GM23338 (cell line): ENCODE measurements at regions not wholly inside any gene's neighbourhood (a gene's known extent, or its start where the extent isn't known, plus 50 kb on each side); places are given as distances from the start of the nearest gene placed in this dataset.

Experiments used
- ATAC-seq: fragments of 200-7000 bp; cut with Tn5 transposase; 3 replicates; pipeline ENCODE4 v1.9.1; 2020
- DNase-seq: peaks from one replicate; pipeline ENCODE4 v3.0.0-alpha.2; 2015; ENCODE audit warnings: low spot score
- H2AFZ ChIP-seq: fragments of 200-600 bp; sonication (generic); 2 replicates; pipeline ENCODE4 v1.8.0; 2016; ENCODE audit warnings: antibody characterized with exemption, mild to moderate bottlenecking, moderate library complexity
- H3F3A ChIP-seq: fragments of 200-600 bp; sonication (generic); replicated peaks from 2 replicates; pipeline ENCODE4 v1.8.0; 2017; ENCODE audit warnings: antibody characterized with exemption, mixed run types, low read depth
- H3K27ac ChIP-seq: fragments of 200-600 bp; sonication (generic); 2 replicates; pipeline ENCODE4 v1.6.1; 2016; ENCODE audit warnings: low read depth
- H3K27me3 ChIP-seq: fragments of 200-600 bp; sonication (generic); 2 replicates; pipeline ENCODE4 v1.8.0; 2016; ENCODE audit warnings: mild to moderate bottlenecking, mixed run types, moderate library complexity; ENCODE audit not compliant: insufficient read depth
- H3K36me3 ChIP-seq: fragments of 200-600 bp; sonication (generic); 2 replicates; pipeline ENCODE4 v1.8.0; 2016; ENCODE audit warnings: mild to moderate bottlenecking; ENCODE audit not compliant: insufficient read depth
- H3K4me1 ChIP-seq: fragments of 200-600 bp; sonication (generic); 2 replicates; pipeline ENCODE4 v1.8.0; 2016; ENCODE audit warnings: mild to moderate bottlenecking, moderate library complexity; ENCODE audit not compliant: insufficient read depth
- H3K4me2 ChIP-seq: fragments of 200-600 bp; sonication (generic); 2 replicates; pipeline ENCODE4 v1.7.1; 2017; ENCODE audit warnings: mixed run types
- H3K4me3 ChIP-seq: fragments of 200-600 bp; sonication (generic); 2 replicates; pipeline ENCODE4 v1.6.1; 2016; ENCODE audit warnings: mixed run types
- H3K79me2 ChIP-seq: fragments of 200-600 bp; sonication (generic); replicated peaks from 2 replicates; pipeline ENCODE4 v1.8.0; 2017; ENCODE audit warnings: mild to moderate bottlenecking; ENCODE audit not compliant: insufficient read depth
- H3K9me2 ChIP-seq: fragments of 200-600 bp; sonication (generic); 2 replicates; pipeline ENCODE4 v1.8.0; 2017; ENCODE audit not compliant: insufficient read depth
- H4K20me1 ChIP-seq: fragments of 200-600 bp; sonication (generic); replicated peaks from 2 replicates; pipeline ENCODE4 v1.8.0; 2017; ENCODE audit warnings: mild to moderate bottlenecking; ENCODE audit not compliant: insufficient read depth
- H3K27ac Mint-ChIP-seq: 2 replicates; pipeline ENCODE4 v1.8.0; 2020; ENCODE audit warnings: inconsistent platforms, mild to moderate bottlenecking, moderate library complexity, mixed read lengths
- H3K27me3 Mint-ChIP-seq: 3 replicates; pipeline ENCODE4 v1.8.0; 2022; ENCODE audit warnings: low read depth, mild to moderate bottlenecking, moderate library complexity, mixed read lengths, inconsistent platforms; ENCODE audit not compliant: insufficient read depth, poor library complexity
- H3K36me3 Mint-ChIP-seq: 3 replicates; pipeline ENCODE4 v1.8.0; 2021; ENCODE audit warnings: low read depth, mild to moderate bottlenecking, inconsistent platforms, moderate library complexity, mixed read lengths
- H3K4me1 Mint-ChIP-seq: 3 replicates; pipeline ENCODE4 v1.8.0; 2020; ENCODE audit warnings: mild to moderate bottlenecking, inconsistent platforms, mixed read lengths
- H3K4me3 Mint-ChIP-seq: 3 replicates; pipeline ENCODE4 v1.8.0; 2021; ENCODE audit warnings: moderate library complexity, mild to moderate bottlenecking, inconsistent platforms, mixed read lengths
- H3K9me3 Mint-ChIP-seq: 3 replicates; pipeline ENCODE4 v1.8.0; 2020; ENCODE audit warnings: moderate library complexity, mild to moderate bottlenecking, inconsistent platforms, mixed read lengths
- CREB1 ChIP-seq: fragments of 250-450 bp; sonication (Bioruptor Pico); IDR thresholded peaks from 2 replicates; pipeline ENCODE4 v1.5.0; 2020; ENCODE audit warnings: low read depth, mild to moderate bottlenecking, moderate library complexity
- ETS1 ChIP-seq: IDR thresholded peaks from 2 replicates; pipeline ENCODE4 v1.6.1; 2016; ENCODE audit warnings: antibody characterized with exemption
- EZH2 ChIP-seq: fragments of 200-600 bp; sonication (generic); IDR thresholded peaks from one replicate; pipeline ENCODE4 v1.8.0; 2017; ENCODE audit warnings: antibody characterized with exemption, mild to moderate bottlenecking, low read depth; ENCODE audit not compliant: unreplicated experiment
- EZH2phosphoT487 ChIP-seq: fragments of 200-600 bp; sonication (generic); IDR thresholded peaks from one replicate; pipeline ENCODE4 v1.8.1; 2018; ENCODE audit warnings: antibody characterized with exemption; ENCODE audit not compliant: unreplicated experiment
- JUNB ChIP-seq: IDR thresholded peaks from one replicate; pipeline ENCODE4 v1.6.1; 2016; ENCODE audit warnings: antibody characterized with exemption; ENCODE audit not compliant: unreplicated experiment
- NANOG ChIP-seq: IDR thresholded peaks from 2 replicates; pipeline ENCODE4 v1.6.1; 2016; ENCODE audit warnings: antibody characterized with exemption, borderline replicate concordance
- POLR2AphosphoS5 ChIP-seq: IDR thresholded peaks from 2 replicates; pipeline ENCODE4 v1.6.1; 2016; ENCODE audit warnings: antibody characterized with exemption, low read depth
- REST ChIP-seq: IDR thresholded peaks from one replicate; pipeline ENCODE4 v1.6.1; 2018; ENCODE audit warnings: antibody characterized with exemption; ENCODE audit not compliant: unreplicated experiment
- STAT1 ChIP-seq: IDR thresholded peaks from one replicate; pipeline ENCODE4 v1.6.1; 2016; ENCODE audit warnings: antibody characterized with exemption; ENCODE audit not compliant: unreplicated experiment
- ZNF114 ChIP-seq: fragments of 250-450 bp; sonication (Bioruptor Pico); IDR thresholded peaks from 2 replicates; pipeline ENCODE4 v1.5.0; 2020; ENCODE audit warnings: mild to moderate bottlenecking, moderate library complexity
- ZNF331 ChIP-seq: fragments of 250-450 bp; sonication (Bioruptor Pico); IDR thresholded peaks from 2 replicates; pipeline ENCODE4 v1.5.0; 2020; ENCODE audit warnings: low read depth, mild to moderate bottlenecking, moderate library complexity
- TF ChIP-seq, protein P1 (sequence below): fragments of 250-450 bp; sonication (Bioruptor Pico); IDR thresholded peaks from 2 replicates; pipeline ENCODE4 v1.5.0; 2020; ENCODE audit warnings: mild to moderate bottlenecking, moderate library complexity
- TF ChIP-seq, protein P2 (sequence below), 2 experiments: fragments of 200-600 bp in 1 of 2; sonication (generic) in 1 of 2; conservative IDR thresholded peaks; 2 replicates each; pipeline versions ENCODE4 v1.5.1 to v1.6.1; 2016 to 2017; ENCODE audit warnings: antibody characterized with exemption in 2 of 2, low read depth in 2 of 2, mild to moderate bottlenecking in 2 of 2, moderate library complexity in 1 of 2

- H3K4me1 Mint-ChIP-seq = peaks cover 17% of the 10 kb centered on the region
- Histone ChIP-seq H4K20me1 (no peaks in the 10 kb centered on the region), H2AFZ (no peak overlapping the region), H3K27ac (no peak overlapping the region), H3K4me3 (no peak overlapping the region), H3K4me1 (no peaks in the 10 kb centered on the region; the same call in 1 of the 2 replicates), H3K4me2 (no peak overlapping the region), H3K79me2 (no peaks in the 10 kb centered on the region), H3K36me3 (no peaks in the 10 kb centered on the region), H3K27me3 (no peaks in the 10 kb centered on the region), H3F3A (no peaks in the 10 kb centered on the region), H3K9me2 (no peaks in the 10 kb centered on the region)
- peaks cover 8% of the 10 kb centered on the region for H3K36me3 Mint-ChIP-seq
- TF ChIP-seq, protein P1, sequence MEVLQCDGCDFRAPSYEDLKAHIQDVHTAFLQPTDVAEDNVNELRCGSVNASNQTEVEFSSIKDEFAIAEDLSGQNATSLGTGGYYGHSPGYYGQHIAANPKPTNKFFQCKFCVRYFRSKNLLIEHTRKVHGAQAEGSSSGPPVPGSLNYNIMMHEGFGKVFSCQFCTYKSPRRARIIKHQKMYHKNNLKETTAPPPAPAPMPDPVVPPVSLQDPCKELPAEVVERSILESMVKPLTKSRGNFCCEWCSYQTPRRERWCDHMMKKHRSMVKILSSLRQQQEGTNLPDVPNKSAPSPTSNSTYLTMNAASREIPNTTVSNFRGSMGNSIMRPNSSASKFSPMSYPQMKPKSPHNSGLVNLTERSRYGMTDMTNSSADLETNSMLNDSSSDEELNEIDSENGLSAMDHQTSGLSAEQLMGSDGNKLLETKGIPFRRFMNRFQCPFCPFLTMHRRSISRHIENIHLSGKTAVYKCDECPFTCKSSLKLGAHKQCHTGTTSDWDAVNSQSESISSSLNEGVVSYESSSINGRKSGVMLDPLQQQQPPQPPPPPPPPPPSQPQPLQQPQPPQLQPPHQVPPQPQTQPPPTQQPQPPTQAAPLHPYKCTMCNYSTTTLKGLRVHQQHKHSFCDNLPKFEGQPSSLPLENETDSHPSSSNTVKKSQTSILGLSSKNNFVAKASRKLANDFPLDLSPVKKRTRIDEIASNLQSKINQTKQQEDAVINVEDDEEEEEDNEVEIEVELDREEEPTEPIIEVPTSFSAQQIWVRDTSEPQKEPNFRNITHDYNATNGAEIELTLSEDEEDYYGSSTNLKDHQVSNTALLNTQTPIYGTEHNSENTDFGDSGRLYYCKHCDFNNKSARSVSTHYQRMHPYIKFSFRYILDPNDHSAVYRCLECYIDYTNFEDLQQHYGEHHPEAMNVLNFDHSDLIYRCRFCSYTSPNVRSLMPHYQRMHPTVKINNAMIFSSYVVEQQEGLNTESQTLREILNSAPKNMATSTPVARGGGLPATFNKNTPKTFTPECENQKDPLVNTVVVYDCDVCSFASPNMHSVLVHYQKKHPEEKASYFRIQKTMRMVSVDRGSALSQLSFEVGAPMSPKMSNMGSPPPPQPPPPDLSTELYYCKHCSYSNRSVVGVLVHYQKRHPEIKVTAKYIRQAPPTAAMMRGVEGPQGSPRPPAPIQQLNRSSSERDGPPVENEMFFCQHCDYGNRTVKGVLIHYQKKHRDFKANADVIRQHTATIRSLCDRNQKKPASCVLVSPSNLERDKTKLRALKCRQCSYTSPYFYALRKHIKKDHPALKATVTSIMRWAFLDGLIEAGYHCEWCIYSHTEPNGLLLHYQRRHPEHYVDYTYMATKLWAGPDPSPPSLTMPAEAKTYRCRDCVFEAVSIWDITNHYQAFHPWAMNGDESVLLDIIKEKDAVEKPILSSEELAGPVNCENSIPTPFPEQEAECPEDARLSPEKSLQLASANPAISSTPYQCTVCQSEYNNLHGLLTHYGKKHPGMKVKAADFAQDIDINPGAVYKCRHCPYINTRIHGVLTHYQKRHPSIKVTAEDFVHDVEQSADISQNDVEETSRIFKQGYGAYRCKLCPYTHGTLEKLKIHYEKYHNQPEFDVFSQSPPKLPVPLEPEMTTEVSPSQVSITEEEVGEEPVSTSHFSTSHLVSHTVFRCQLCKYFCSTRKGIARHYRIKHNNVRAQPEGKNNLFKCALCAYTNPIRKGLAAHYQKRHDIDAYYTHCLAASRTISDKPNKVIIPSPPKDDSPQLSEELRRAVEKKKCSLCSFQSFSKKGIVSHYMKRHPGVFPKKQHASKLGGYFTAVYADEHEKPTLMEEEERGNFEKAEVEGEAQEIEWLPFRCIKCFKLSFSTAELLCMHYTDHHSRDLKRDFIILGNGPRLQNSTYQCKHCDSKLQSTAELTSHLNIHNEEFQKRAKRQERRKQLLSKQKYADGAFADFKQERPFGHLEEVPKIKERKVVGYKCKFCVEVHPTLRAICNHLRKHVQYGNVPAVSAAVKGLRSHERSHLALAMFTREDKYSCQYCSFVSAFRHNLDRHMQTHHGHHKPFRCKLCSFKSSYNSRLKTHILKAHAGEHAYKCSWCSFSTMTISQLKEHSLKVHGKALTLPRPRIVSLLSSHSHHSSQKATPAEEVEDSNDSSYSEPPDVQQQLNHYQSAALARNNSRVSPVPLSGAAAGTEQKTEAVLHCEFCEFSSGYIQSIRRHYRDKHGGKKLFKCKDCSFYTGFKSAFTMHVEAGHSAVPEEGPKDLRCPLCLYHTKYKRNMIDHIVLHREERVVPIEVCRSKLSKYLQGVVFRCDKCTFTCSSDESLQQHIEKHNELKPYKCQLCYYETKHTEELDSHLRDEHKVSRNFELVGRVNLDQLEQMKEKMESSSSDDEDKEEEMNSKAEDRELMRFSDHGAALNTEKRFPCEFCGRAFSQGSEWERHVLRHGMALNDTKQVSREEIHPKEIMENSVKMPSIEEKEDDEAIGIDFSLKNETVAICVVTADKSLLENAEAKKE = no peak
- TF ChIP-seq, protein P2, sequence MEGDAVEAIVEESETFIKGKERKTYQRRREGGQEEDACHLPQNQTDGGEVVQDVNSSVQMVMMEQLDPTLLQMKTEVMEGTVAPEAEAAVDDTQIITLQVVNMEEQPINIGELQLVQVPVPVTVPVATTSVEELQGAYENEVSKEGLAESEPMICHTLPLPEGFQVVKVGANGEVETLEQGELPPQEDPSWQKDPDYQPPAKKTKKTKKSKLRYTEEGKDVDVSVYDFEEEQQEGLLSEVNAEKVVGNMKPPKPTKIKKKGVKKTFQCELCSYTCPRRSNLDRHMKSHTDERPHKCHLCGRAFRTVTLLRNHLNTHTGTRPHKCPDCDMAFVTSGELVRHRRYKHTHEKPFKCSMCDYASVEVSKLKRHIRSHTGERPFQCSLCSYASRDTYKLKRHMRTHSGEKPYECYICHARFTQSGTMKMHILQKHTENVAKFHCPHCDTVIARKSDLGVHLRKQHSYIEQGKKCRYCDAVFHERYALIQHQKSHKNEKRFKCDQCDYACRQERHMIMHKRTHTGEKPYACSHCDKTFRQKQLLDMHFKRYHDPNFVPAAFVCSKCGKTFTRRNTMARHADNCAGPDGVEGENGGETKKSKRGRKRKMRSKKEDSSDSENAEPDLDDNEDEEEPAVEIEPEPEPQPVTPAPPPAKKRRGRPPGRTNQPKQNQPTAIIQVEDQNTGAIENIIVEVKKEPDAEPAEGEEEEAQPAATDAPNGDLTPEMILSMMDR (conservative IDR thresholded peaks at IDR 0.05; ENCODE audit: low read depth in 2 of 2) = no peak
- TF ChIP-seq NANOG (no peak), ZNF114 (CRISPR knock-in tag) (no peak), JUNB (no peak), REST (no peak), EZH2 (no peak), STAT1 (no peak), POLR2AphosphoS5 (no peak), EZH2phosphoT487 (no peak), ZNF331 (no peak), ETS1 (no peak), CREB1 (CRISPR knock-in tag) (no peak)
- H3K9me3 Mint-ChIP-seq = peaks cover 18% of the 10 kb centered on the region
- no peak overlapping the region for H3K27ac Mint-ChIP-seq
- DNase-seq (no peak), ATAC-seq (no peak)
- H3K4me3 Mint-ChIP-seq = no peak overlapping the region
- H3K27me3 Mint-ChIP-seq = peaks cover 10% of the 10 kb centered on the region
Observed at GRCh38 chr16:85543536-85543935, 69.6 kb upstream of the GSE1 start.
